IMR-90 (cell line): ENCODE measurements at regions not wholly inside any gene's neighbourhood (a gene's known extent, or its start where the extent isn't known, plus 50 kb on each side); places are given as distances from the start of the nearest gene placed in this dataset.

Experiments
- ATAC-seq: fragments of 200-7000 bp; cut with Tn5 transposase; 2 replicates; pipeline ENCODE4 v1.9.1; 2020; ENCODE audit warnings: low read depth, mild to moderate bottlenecking, moderate library complexity
- BruUV-seq: library from RNA; stranded (reverse); fragments of 400-500 nt; replicated peaks from 2 replicates; lab custom pipeline; 2021; lab: Mats Ljungman, UMichigan
- CTCF ChIA-PET: fragments of 300-600 bp; formaldehyde crosslinking; extraction: SDS; loops from one replicate; lab custom pipeline; 2021; ENCODE audit warnings: antibody characterized with exemption; lab: Yijun Ruan, JAX
- POLR2A ChIA-PET: fragments of 300-600 bp; sonication (Branson Sonifier 250); formaldehyde crosslinking; loops from one replicate; lab custom pipeline; 2022; ENCODE audit warnings: antibody characterized with exemption; ENCODE audit not compliant: unreplicated experiment; lab: Charles Lee
- DNase-seq: peaks from one replicate; pipeline ENCODE4 v3.0.0; 2013
- H2AFZ ChIP-seq: replicated peaks from 2 replicates; pipeline ENCODE3; 2013; ENCODE audit warnings: low read length, mild to moderate bottlenecking; ENCODE audit not compliant: poor library complexity
- H2AK5ac ChIP-seq: 2 replicates; pipeline ENCODE4 v1.6.1; 2013; ENCODE audit warnings: low read depth, low read length, inconsistent platforms
- H2AK9ac ChIP-seq: replicated peaks from 2 replicates; pipeline ENCODE3; 2013; ENCODE audit warnings: mild to moderate bottlenecking, low read depth, low read length, moderate library complexity; ENCODE audit not compliant: poor library complexity
- H2BK120ac ChIP-seq: 2 replicates; pipeline ENCODE4 v1.6.1; 2013; ENCODE audit warnings: low read depth, low read length, inconsistent platforms
- H2BK15ac ChIP-seq: 3 replicates; pipeline ENCODE4 v1.6.1; 2013; ENCODE audit warnings: low read depth, low read length, inconsistent platforms
- H2BK20ac ChIP-seq: 2 replicates; pipeline ENCODE4 v1.6.1; 2013; ENCODE audit warnings: low read depth, mild to moderate bottlenecking, inconsistent platforms, low read length, moderate library complexity
- H2BK5ac ChIP-seq: 2 replicates; pipeline ENCODE4 v1.6.1; 2013; ENCODE audit warnings: mild to moderate bottlenecking, low read depth, low read length, inconsistent platforms; ENCODE audit not compliant: poor library complexity, severe bottlenecking
- H3K14ac ChIP-seq: replicated peaks from 2 replicates; pipeline ENCODE4 v1.6.1; 2013; ENCODE audit warnings: low read depth, low read length, inconsistent platforms
- H3K18ac ChIP-seq: 2 replicates; pipeline ENCODE4 v1.6.1; 2013; ENCODE audit warnings: low read depth, low read length, control low read depth
- H3K23ac ChIP-seq: 2 replicates; pipeline ENCODE4 v1.6.1; 2013; ENCODE audit warnings: low read depth, low read length, inconsistent platforms
- H3K27ac ChIP-seq: 2 replicates; pipeline ENCODE4 v1.5.1; 2013; ENCODE audit warnings: mild to moderate bottlenecking, control low read depth, low read length; ENCODE audit not compliant: insufficient read depth
- H3K27me3 ChIP-seq: 2 replicates; pipeline ENCODE4 v1.6.1; 2013; ENCODE audit warnings: low read length; ENCODE audit not compliant: control insufficient read depth, insufficient read depth
- H3K36me3 ChIP-seq: 2 replicates; pipeline ENCODE4 v1.6.1; 2013; ENCODE audit warnings: low read length, mixed read lengths; ENCODE audit not compliant: control insufficient read depth, insufficient read depth
- H3K4ac ChIP-seq: 2 replicates; pipeline ENCODE4 v1.6.1; 2013; ENCODE audit warnings: low read depth, low read length, inconsistent platforms
- H3K4me1 ChIP-seq: 2 replicates; pipeline ENCODE4 v1.6.1; 2013; ENCODE audit warnings: low read length, mixed read lengths; ENCODE audit not compliant: control insufficient read depth, insufficient read depth
- H3K4me2 ChIP-seq: 2 replicates; pipeline ENCODE4 v1.6.1; 2013; ENCODE audit warnings: low read depth, mild to moderate bottlenecking, control low read depth, low read length, moderate library complexity
- H3K4me3 ChIP-seq: 2 replicates; pipeline ENCODE4 v1.5.1; 2013; ENCODE audit warnings: low read depth, mild to moderate bottlenecking, control low read depth, low read length, moderate library complexity; ENCODE audit not compliant: insufficient read depth
- H3K56ac ChIP-seq: 2 replicates; pipeline ENCODE4 v1.6.1; 2013; ENCODE audit warnings: low read length, inconsistent platforms; ENCODE audit not compliant: insufficient read depth; ENCODE audit errors: extremely low read depth
- H3K79me1 ChIP-seq, 2 experiments: 2 replicates each; pipeline ENCODE4 v1.6.1; 2013; ENCODE audit warnings: low read length in 2 of 2, inconsistent platforms in 1 of 2, low read depth in 1 of 2
- H3K9ac ChIP-seq: 2 replicates; pipeline ENCODE4 v1.6.1; 2013; ENCODE audit warnings: low read depth, low read length, control low read depth
- H3K9me1 ChIP-seq: 2 replicates; pipeline ENCODE4 v1.6.1; 2013; ENCODE audit warnings: low read length, inconsistent platforms; ENCODE audit not compliant: insufficient read depth
- H3K9me3 ChIP-seq: 2 replicates; pipeline ENCODE4 v1.6.1; 2013; ENCODE audit warnings: low read length; ENCODE audit not compliant: control insufficient read depth, insufficient read depth
- H4K20me1 ChIP-seq: 2 replicates; pipeline ENCODE4 v1.6.1; 2013; ENCODE audit warnings: low read length, inconsistent platforms; ENCODE audit not compliant: insufficient read depth
- H4K5ac ChIP-seq: 2 replicates; pipeline ENCODE4 v1.6.1; 2013; ENCODE audit warnings: mild to moderate bottlenecking, low read depth, low read length, control low read depth
- H4K8ac ChIP-seq, 2 experiments: 2 replicates each; pipeline ENCODE4 v1.6.1; 2013; ENCODE audit warnings: low read depth in 2 of 2, low read length in 2 of 2, control low read depth in 1 of 2, inconsistent platforms in 1 of 2
- H4K91ac ChIP-seq: 2 replicates; pipeline ENCODE4 v1.6.1; 2013; ENCODE audit warnings: low read depth, low read length, inconsistent platforms; ENCODE audit not compliant: insufficient read depth
- RCOR1 ChIP-seq: IDR thresholded peaks from 2 replicates; pipeline ENCODE4 v1.6.1; 2012; ENCODE audit warnings: mild to moderate bottlenecking, low read length, improper control_type of control experiment; ENCODE audit not compliant: insufficient replicate concordance
- WGBS, 2 experiments: methylation state at CpG; one replicate each; pipeline versions ENCODE4 v1.1.5 to v1.1.7; 2013; ENCODE audit warnings: missing lambda C conversion rate in 2 of 2; ENCODE audit not compliant: insufficient read length in 1 of 2; ENCODE audit errors: extremely low coverage in 2 of 2; 5-methylcytosine and 5-hydroxymethylcytosine counted together
- dilution Hi-C: fragments of 300-500 bp; cut with HindIII; formaldehyde crosslinking; loops from one replicate; pipeline ENCODE4 v1.14.3; 2018; ENCODE audit warnings: low sequenced_read_pairs; ENCODE audit not compliant: unreplicated experiment
- in situ Hi-C: fragments of 300-500 bp; cut with MboI; formaldehyde crosslinking; loops from 3 replicates; pipeline ENCODE4 v1.14.3; 2019; ENCODE audit warnings: low sequenced_read_pairs, inconsistent platforms, mixed read lengths
- intact Hi-C: fragments of 100-400 bp; cut with micrococcal nuclease; formaldehyde crosslinking; loops from 2 replicates; pipeline ENCODE4 v1.10.0; 2022
- TF ChIP-seq, protein P1 (sequence below): conservative IDR thresholded peaks from 2 replicates; pipeline ENCODE4 v1.5.1; 2012; ENCODE audit warnings: mild to moderate bottlenecking, low read depth, low read length, improper control_type of control experiment

DNA sequence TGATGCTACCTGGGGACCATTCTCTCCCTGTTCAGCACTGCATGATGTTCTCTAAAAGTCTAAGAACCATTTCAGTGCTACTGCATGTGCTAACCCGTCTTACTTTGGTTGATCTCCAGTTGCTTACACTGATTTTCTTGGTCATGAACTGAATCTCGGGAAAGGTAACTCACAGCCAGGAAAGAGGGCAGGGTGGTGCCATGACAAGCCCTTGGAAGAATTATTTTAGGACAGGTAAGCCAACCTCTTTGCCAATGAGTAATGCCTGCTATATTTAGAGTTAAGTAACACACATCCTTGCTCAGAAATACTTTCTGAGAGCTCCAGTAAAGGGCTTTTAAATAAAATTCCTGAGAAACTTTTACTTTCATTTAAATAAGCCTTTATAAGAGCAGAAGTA is 126.7 kb downstream of the ARL4A start:
- Histone ChIP-seq H3K9ac (no peak overlapping the region), H4K91ac (no peak overlapping the region), H3K18ac (no peak overlapping the region), H3K23ac (no peak overlapping the region), H3K4me3 (no peak overlapping the region), H4K20me1 (no peaks in the 10 kb centered on the region), H3K79me1 (no peaks in the 10 kb centered on the region), H3K27me3 (no peaks in the 10 kb centered on the region), H4K8ac (no peak overlapping the region), H2AK5ac (no peak overlapping the region), H3K14ac (no peak overlapping the region), H3K4ac (no peak overlapping the region), H2BK20ac (no peak overlapping the region), H2BK5ac (no peak overlapping the region), H3K4me1 (no peaks in the 10 kb centered on the region), H2AFZ (no peak overlapping the region), H4K5ac (no peak overlapping the region), H3K4me2 (no peak overlapping the region), H3K9me3 (no peaks in the 10 kb centered on the region), H3K9me1 (no peaks in the 10 kb centered on the region), H3K56ac (no peak overlapping the region), H2BK15ac (no peak overlapping the region), H3K36me3 (no peaks in the 10 kb centered on the region), H2BK120ac (no peak overlapping the region), H2AK9ac (no peak overlapping the region), H3K27ac (no peak overlapping the region)
- no peak for TF ChIP-seq RCOR1
- TF ChIP-seq, protein P1, sequence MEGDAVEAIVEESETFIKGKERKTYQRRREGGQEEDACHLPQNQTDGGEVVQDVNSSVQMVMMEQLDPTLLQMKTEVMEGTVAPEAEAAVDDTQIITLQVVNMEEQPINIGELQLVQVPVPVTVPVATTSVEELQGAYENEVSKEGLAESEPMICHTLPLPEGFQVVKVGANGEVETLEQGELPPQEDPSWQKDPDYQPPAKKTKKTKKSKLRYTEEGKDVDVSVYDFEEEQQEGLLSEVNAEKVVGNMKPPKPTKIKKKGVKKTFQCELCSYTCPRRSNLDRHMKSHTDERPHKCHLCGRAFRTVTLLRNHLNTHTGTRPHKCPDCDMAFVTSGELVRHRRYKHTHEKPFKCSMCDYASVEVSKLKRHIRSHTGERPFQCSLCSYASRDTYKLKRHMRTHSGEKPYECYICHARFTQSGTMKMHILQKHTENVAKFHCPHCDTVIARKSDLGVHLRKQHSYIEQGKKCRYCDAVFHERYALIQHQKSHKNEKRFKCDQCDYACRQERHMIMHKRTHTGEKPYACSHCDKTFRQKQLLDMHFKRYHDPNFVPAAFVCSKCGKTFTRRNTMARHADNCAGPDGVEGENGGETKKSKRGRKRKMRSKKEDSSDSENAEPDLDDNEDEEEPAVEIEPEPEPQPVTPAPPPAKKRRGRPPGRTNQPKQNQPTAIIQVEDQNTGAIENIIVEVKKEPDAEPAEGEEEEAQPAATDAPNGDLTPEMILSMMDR: no peak
- no CpG with 5 or more reads among the region's 2 CpGs for WGBS, 2 experiments
- in situ Hi-C loops (no loop called here), dilution Hi-C loops (no loop called here), intact Hi-C loops (no loop called here)
- BruUV-seq: no TSS peak
- DNase-seq (no peak), ATAC-seq (no peak)
- ChIA-PET CTCF (interaction anchor here (1.2 kb wide), 1 partner anchor 9 kb away, joined by 6 read pairs; no protein-coding TSS in a partner anchor), POLR2A (no interaction called here)
